ENCODE measurements at regions not wholly inside any gene's neighbourhood (a gene's known extent, or its start where the extent isn't known, plus 50 kb on each side); places are given as distances from the start of the nearest gene placed in this dataset.

GRCh38 chr5:92429646-92430045 lies 1046.5 kb upstream of the ARRDC3 start:
- Histone ChIP-seq H3K27me3 (no peaks in the 10 kb centered on the region), H3K9me3 (no peaks in the 10 kb centered on the region), H3K4me3 (no peak overlapping the region), H3K36me3 (no peaks in the 10 kb centered on the region), H3K4me1 (no peaks in the 10 kb centered on the region), H3K27ac (no peak overlapping the region)
- TF ChIP-seq CTCF (IDR thresholded peaks at IDR 0.05): no peak
- intact Hi-C loops (cut with DNase I; ENCODE audit: low total_unique reads): no loop called here
- DNase-seq: no peak

DNA sequence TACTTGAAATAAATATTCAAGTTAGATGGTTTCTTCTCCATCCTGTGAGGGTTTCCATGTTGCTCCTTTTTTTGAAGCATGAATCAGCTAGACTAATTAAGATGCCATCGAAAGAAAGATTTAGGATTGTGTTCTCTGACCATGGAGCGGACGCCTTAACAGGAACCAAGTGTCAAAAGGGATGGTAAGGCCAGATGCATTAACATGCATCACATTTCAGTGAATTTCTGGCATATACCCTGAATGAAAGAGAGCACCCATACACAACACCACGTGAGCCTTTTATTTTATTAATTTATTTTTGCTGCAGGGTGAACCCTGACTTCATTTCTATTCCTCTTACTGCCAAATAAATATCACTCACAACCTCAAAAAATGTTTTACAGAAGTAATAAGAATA lies 1045.3 kb upstream of the ARRDC3 start:
- no peaks in the 10 kb centered on the region for H3K36me3 ChIP-seq
- no peak overlapping the region for H3K27ac ChIP-seq
- TF ChIP-seq CTCF (IDR thresholded peaks at IDR 0.05): no peak
- H3K9me3 ChIP-seq: no peaks in the 10 kb centered on the region
- intact Hi-C loops (cut with DNase I; ENCODE audit: low total_unique reads): no loop called here
- H3K4me3 ChIP-seq: no peak overlapping the region
- no peaks in the 10 kb centered on the region for H3K4me1 ChIP-seq
- H3K27me3 ChIP-seq: no peaks in the 10 kb centered on the region
- no peak for DNase-seq

- Histone ChIP-seq H3K4me3 (no peak overlapping the region), H3K9me3 (no peaks in the 10 kb centered on the region), H3K4me1 (no peaks in the 10 kb centered on the region), H3K36me3 (no peaks in the 10 kb centered on the region), H3K27me3 (no peaks in the 10 kb centered on the region), H3K27ac (no peak overlapping the region)
- no peak for TF ChIP-seq CTCF (IDR thresholded peaks at IDR 0.05)
- intact Hi-C loops (cut with DNase I; ENCODE audit: low total_unique reads): no loop called here
- no peak for DNase-seq
These were observed 1041.8 kb upstream of the ARRDC3 start for GRCh38 chr5:92424785-92425426.

GRCh38 chr5:92421942-92422341 lies 1038.8 kb upstream of the ARRDC3 start:
- no peaks in the 10 kb centered on the region for H3K4me1 ChIP-seq
- no peaks in the 10 kb centered on the region for H3K27me3 ChIP-seq
- intact Hi-C loops (cut with DNase I; ENCODE audit: low total_unique reads): no loop called here
- no peaks in the 10 kb centered on the region for H3K9me3 ChIP-seq
- H3K36me3 ChIP-seq: no peaks in the 10 kb centered on the region
- DNase-seq: no peak
- H3K27ac ChIP-seq: no peak overlapping the region
- TF ChIP-seq CTCF (IDR thresholded peaks at IDR 0.05): no peak
- H3K4me3 ChIP-seq: no peak overlapping the region

DNA sequence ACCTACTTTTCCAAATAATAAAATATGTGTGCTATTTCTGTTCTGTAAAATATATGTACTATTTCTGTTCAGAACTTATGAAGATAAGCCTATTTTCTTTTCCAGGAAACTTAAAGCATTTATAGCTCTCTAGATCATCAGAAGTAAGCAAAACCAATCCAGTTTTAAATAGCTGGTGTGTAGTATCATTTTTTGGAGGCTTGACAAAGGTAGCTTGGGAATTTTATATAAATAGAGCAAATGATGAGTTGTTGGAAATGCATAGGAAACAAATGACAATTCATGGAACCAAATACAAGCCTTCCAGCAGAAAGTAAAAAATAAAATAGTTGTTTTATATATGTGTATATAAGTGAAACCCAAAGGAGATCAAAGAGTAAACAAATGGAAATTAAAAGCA lies 1038.1 kb upstream of the ARRDC3 start:
- intact Hi-C loops (cut with DNase I; ENCODE audit: low total_unique reads): no loop called here
- no peaks in the 10 kb centered on the region for H3K27me3 ChIP-seq
- H3K4me3 ChIP-seq: no peak overlapping the region
- TF ChIP-seq CTCF (IDR thresholded peaks at IDR 0.05): no peak
- no peaks in the 10 kb centered on the region for H3K4me1 ChIP-seq
- H3K36me3 ChIP-seq: no peaks in the 10 kb centered on the region
- no peak overlapping the region for H3K27ac ChIP-seq
- DNase-seq: no peak
- H3K9me3 ChIP-seq: no peaks in the 10 kb centered on the region

- no peak overlapping the region for H3K4me3 ChIP-seq
- intact Hi-C loops (cut with DNase I; ENCODE audit: low total_unique reads): no loop called here
- no peaks in the 10 kb centered on the region for H3K4me1 ChIP-seq
- no peak overlapping the region for H3K27ac ChIP-seq
- no peak for TF ChIP-seq CTCF (IDR thresholded peaks at IDR 0.05)
- H3K9me3 ChIP-seq: no peaks in the 10 kb centered on the region
- no peak for DNase-seq
- no peaks in the 10 kb centered on the region for H3K27me3 ChIP-seq
- H3K36me3 ChIP-seq: no peaks in the 10 kb centered on the region
These were observed 1036.1 kb upstream of the ARRDC3 start for GRCh38 chr5:92419261-92419660.

Data from tibial artery (tissue), 4 donors.